T-helper 1 cell treated with Interleukin-12 subunit alpha and Interleukin-12 subunit beta and Interleukin-4 antibody, amounts not matched to agents 30 ng/mL and 1 ng/mL, for 36 hours (primary cell): ENCODE measurements at regions not wholly inside any gene's neighbourhood (a gene's known extent, or its start where the extent isn't known, plus 50 kb on each side); places are given as distances from the start of the nearest gene placed in this dataset.
"Not testable (repeated sequence)": the region's sequence is repeated elsewhere in the genome, so short reads cannot be mapped to it uniquely, and the experiment has no call there.

Source experiments
- intact Hi-C: fragments of 100-400 bp; cut with micrococcal nuclease; formaldehyde crosslinking; loops from one replicate; pipeline ENCODE4 v1.15.1; 2024

- intact Hi-C loops: no loop called here
Observed at GRCh38 chr14:56025191-56025590, 93.0 kb upstream of the PELI2 start.

GRCh38 chr14:56026506-56026905 lies 91.7 kb upstream of the PELI2 start:
- intact Hi-C loops: no loop called here

- intact Hi-C loops: no loop called here
Observed at GRCh38 chr14:56027421-56027820, 90.8 kb upstream of the PELI2 start.

- intact Hi-C loops: no loop called here
Observed at GRCh38 chr14:56027916-56028712, 90.1 kb upstream of the PELI2 start.

- intact Hi-C loops: no loop called here
Observed at GRCh38 chr14:56036353-56036752, 81.9 kb upstream of the PELI2 start.

GRCh38 chr14:56040121-56040520 lies 78.1 kb upstream of the PELI2 start:
- intact Hi-C loops: no loop called here

GRCh38 chr14:56044196-56044595 lies 74.0 kb upstream of the PELI2 start:
- intact Hi-C loops: no loop called here

- intact Hi-C loops: no loop called here
Observed at GRCh38 chr14:56046546-56046945, 71.7 kb upstream of the PELI2 start.

GRCh38 chr14:56046996-56047395 lies 71.2 kb upstream of the PELI2 start:
- intact Hi-C loops: no loop called here

GRCh38 chr14:56049536-56049935 lies 68.7 kb upstream of the PELI2 start:
- intact Hi-C loops: no loop called here

GRCh38 chr14:56055511-56055910 lies 62.7 kb upstream of the PELI2 start:
- intact Hi-C loops: no loop called here

GRCh38 chr14:56056031-56056430 lies 62.2 kb upstream of the PELI2 start:
- intact Hi-C loops: no loop called here

GRCh38 chr14:56057071-56057741 lies 61.0 kb upstream of the PELI2 start:
- intact Hi-C loops: no loop called here

GRCh38 chr14:56057767-56058166 lies 60.4 kb upstream of the PELI2 start:
- intact Hi-C loops: no loop called here

- intact Hi-C loops: no loop called here
Observed at GRCh38 chr14:56059054-56059453, 59.2 kb upstream of the PELI2 start.

GRCh38 chr14:56061051-56061450 lies 57.2 kb upstream of the PELI2 start:
- intact Hi-C loops: no loop called here

GRCh38 chr14:56063131-56063530 lies 55.1 kb upstream of the PELI2 start:
- intact Hi-C loops: no loop called here

- intact Hi-C loops: no loop called here
Observed at GRCh38 chr14:56064513-56064912, 53.7 kb upstream of the PELI2 start.

GRCh38 chr14:56065199-56065598 lies 53.0 kb upstream of the PELI2 start:
- intact Hi-C loops: not testable (repeated sequence)

GRCh38 chr14:56065621-56066290 lies 52.5 kb upstream of the PELI2 start:
- intact Hi-C loops: no loop called here
